H1 (cell line): ENCODE measurements at regions not wholly inside any gene's neighbourhood (a gene's known extent, or its start where the extent isn't known, plus 50 kb on each side); places are given as distances from the start of the nearest gene placed in this dataset.

Source experiments
- CTCF ChIA-PET: fragments of 300-600 bp; sonication (Branson Sonifier 250); formaldehyde crosslinking; loops from one replicate; lab custom pipeline; 2021; ENCODE audit not compliant: partially characterized antibody; lab: Charles Lee
- POLR2A ChIA-PET: fragments of 300-600 bp; sonication (Branson Sonifier 250); formaldehyde crosslinking; loops from one replicate; lab custom pipeline; 2021; ENCODE audit warnings: inconsistent platforms; ENCODE audit not compliant: partially characterized antibody; lab: Charles Lee
- DNase-seq, 2 experiments: peaks; one replicate each; pipeline versions ENCODE4 v3.0.0 to v3.0.0-alpha.2; 2010 to 2022; ENCODE audit warnings: low spot score in 2 of 2, low read depth in 1 of 2, mixed read lengths in 1 of 2
- FAIRE-seq: peaks from 2 replicates; lab custom pipeline; 2011; peaks lifted over from hg19 to GRCh38; lab: Jason Lieb, UNC
- H2AFZ ChIP-seq: 2 replicates; pipeline ENCODE4 v1.8.1; 2012; ENCODE audit warnings: low read length, inconsistent platforms
- H2AK5ac ChIP-seq: 2 replicates; pipeline ENCODE4 v1.6.1; 2013; ENCODE audit warnings: low read depth, low read length
- H2BK120ac ChIP-seq: replicated peaks from 2 replicates; pipeline ENCODE3; 2013; ENCODE audit warnings: low read depth, low read length, inconsistent platforms
- H2BK12ac ChIP-seq: 2 replicates; pipeline ENCODE4 v1.6.1; 2013; ENCODE audit warnings: low read depth, low read length
- H2BK15ac ChIP-seq: 2 replicates; pipeline ENCODE4 v1.6.1; 2013; ENCODE audit warnings: low read length
- H2BK20ac ChIP-seq: 2 replicates; pipeline ENCODE4 v1.6.1; 2013; ENCODE audit warnings: low read length
- H2BK5ac ChIP-seq: 2 replicates; pipeline ENCODE4 v1.6.1; 2013; ENCODE audit warnings: low read depth, low read length
- H3K14ac ChIP-seq: 2 replicates; pipeline ENCODE4 v1.6.1; 2013; ENCODE audit warnings: inconsistent platforms; ENCODE audit not compliant: insufficient read length
- H3K18ac ChIP-seq: 2 replicates; pipeline ENCODE4 v1.6.1; 2013; ENCODE audit warnings: low read length; ENCODE audit errors: extremely low read depth
- H3K23ac ChIP-seq: 2 replicates; pipeline ENCODE4 v1.6.1; 2013; ENCODE audit warnings: inconsistent platforms; ENCODE audit not compliant: insufficient read length
- H3K23me2 ChIP-seq: 2 replicates; pipeline ENCODE4 v1.6.1; 2013; ENCODE audit warnings: low read depth, low read length
- H3K27ac ChIP-seq: 2 replicates; pipeline ENCODE4 v1.6.1; 2011; ENCODE audit warnings: low read depth, low read length, inconsistent platforms
- H3K27me3 ChIP-seq, 4 experiments: replicated peaks in 1 of 4; 1 replicate in 1 of 4; 2 replicates in 3 of 4; pipeline versions ENCODE4 v1.6.1 to v1.8.1; 2011 to 2013; ENCODE audit warnings: low read length in 3 of 4, mild to moderate bottlenecking in 3 of 4, inconsistent platforms in 2 of 4, mixed read lengths in 2 of 4, moderate library complexity in 1 of 4; ENCODE audit not compliant: control insufficient read depth in 3 of 4, insufficient read depth in 3 of 4; ENCODE audit errors: extremely low read depth in 1 of 4
- H3K36me3 ChIP-seq, 4 experiments: 2 replicates each; pipeline versions ENCODE4 v1.6.1 to v1.8.1; 2011 to 2013; ENCODE audit warnings: mild to moderate bottlenecking in 4 of 4, low read length in 3 of 4, moderate library complexity in 2 of 4, control low read depth in 1 of 4, inconsistent platforms in 1 of 4; ENCODE audit not compliant: insufficient read depth in 4 of 4, control insufficient read depth in 2 of 4
- H3K4ac ChIP-seq: replicated peaks from 2 replicates; pipeline ENCODE3; 2013; ENCODE audit warnings: low read length, low read depth, mixed read lengths, inconsistent platforms; ENCODE audit not compliant: insufficient read length
- H3K4me1 ChIP-seq, 4 experiments: replicated peaks in 1 of 4; 1 replicate in 1 of 4; 2 replicates in 3 of 4; pipeline versions ENCODE4 v1.6.1 to v1.8.1; 2011 to 2013; ENCODE audit warnings: low read length in 3 of 4, inconsistent platforms in 2 of 4, mixed read lengths in 1 of 4; ENCODE audit not compliant: insufficient read depth in 4 of 4, control insufficient read depth in 3 of 4
- H3K4me2 ChIP-seq, 2 experiments: 2 replicates each; pipeline versions ENCODE4 v1.6.1 to v1.8.1; 2011 to 2013; ENCODE audit warnings: low read depth in 2 of 2, low read length in 2 of 2, control low read depth in 1 of 2, inconsistent platforms in 1 of 2, mild to moderate bottlenecking in 1 of 2; ENCODE audit not compliant: insufficient read depth in 1 of 2
- H3K4me3 ChIP-seq, 4 experiments: fragments of 200-600, 300-600 bp in 1 of 4; sonication (generic), shearing (Covaris generic), sonication (Bioruptor Twin) in 1 of 4; 2 replicates each; pipeline versions ENCODE4 v1.5.1 to v1.8.1; 2011 to 2016; ENCODE audit warnings: low read length in 4 of 4, low read depth in 3 of 4, control low read depth in 2 of 4, inconsistent platforms in 2 of 4, mild to moderate bottlenecking in 2 of 4, mixed read lengths in 1 of 4, moderate library complexity in 1 of 4; ENCODE audit not compliant: insufficient read depth in 2 of 4; ENCODE audit errors: extremely low read depth in 1 of 4
- H3K56ac ChIP-seq: replicated peaks from 2 replicates; pipeline ENCODE3; 2013; ENCODE audit warnings: low read depth, mild to moderate bottlenecking, mixed read lengths, low read length, inconsistent platforms; ENCODE audit not compliant: insufficient read length
- H3K79me1 ChIP-seq: 2 replicates; pipeline ENCODE4 v1.6.1; 2013; ENCODE audit warnings: low read depth, low read length, control low read depth
- H3K79me2 ChIP-seq, 2 experiments: 2 replicates each; pipeline versions ENCODE4 v1.6.1 to v1.8.1; 2012 to 2013; ENCODE audit warnings: low read length in 2 of 2, mild to moderate bottlenecking in 2 of 2, inconsistent platforms in 1 of 2; ENCODE audit not compliant: insufficient read depth in 2 of 2, control insufficient read depth in 1 of 2
- H3K9ac ChIP-seq, 4 experiments: replicated peaks in 1 of 4; 1 replicate in 1 of 4; 2 replicates in 3 of 4; pipeline versions ENCODE4 v1.6.1 to v1.8.1; 2011 to 2013; ENCODE audit warnings: low read depth in 3 of 4, low read length in 3 of 4, control low read depth in 2 of 4, mild to moderate bottlenecking in 2 of 4, moderate library complexity in 2 of 4, inconsistent platforms in 1 of 4; ENCODE audit errors: extremely low read depth in 1 of 4
- H3K9me3 ChIP-seq, 2 experiments: 2 replicates each; pipeline versions ENCODE4 v1.6.1 to v1.8.1; 2012 to 2013; ENCODE audit warnings: mild to moderate bottlenecking in 2 of 2, moderate library complexity in 2 of 2, control low read depth in 1 of 2, inconsistent platforms in 1 of 2, low read depth in 1 of 2, low read length in 1 of 2, mixed read lengths in 1 of 2; ENCODE audit not compliant: insufficient read depth in 2 of 2
- H4K20me1 ChIP-seq, 2 experiments: replicated peaks in 1 of 2; 2 replicates each; pipeline versions ENCODE3 to v1.8.1; 2011 to 2013; ENCODE audit warnings: inconsistent platforms in 2 of 2, low read length in 2 of 2, mild to moderate bottlenecking in 1 of 2; ENCODE audit not compliant: insufficient read depth in 2 of 2, control insufficient read depth in 1 of 2
- H4K5ac ChIP-seq: 2 replicates; pipeline ENCODE4 v1.6.1; 2013; ENCODE audit warnings: low read length, low read depth, mixed read lengths, inconsistent platforms; ENCODE audit not compliant: insufficient read length
- H4K8ac ChIP-seq: 2 replicates; pipeline ENCODE4 v1.8.0; 2013; ENCODE audit warnings: mild to moderate bottlenecking, moderate library complexity, low read length, inconsistent platforms; ENCODE audit not compliant: insufficient read depth; ENCODE audit errors: extremely low read depth
- H4K91ac ChIP-seq: replicated peaks from 2 replicates; pipeline ENCODE3; 2013; ENCODE audit warnings: low read length, mixed read lengths, inconsistent platforms; ENCODE audit not compliant: insufficient read length
- EGR1 ChIP-seq: IDR thresholded peaks from 2 replicates; pipeline ENCODE4 v1.6.1; 2011; ENCODE audit warnings: low read depth, low read length, borderline replicate concordance
- NANOG ChIP-seq: IDR thresholded peaks from 2 replicates; pipeline ENCODE4 v1.6.1; 2011; ENCODE audit warnings: low read length, low read depth, mild to moderate bottlenecking, inconsistent platforms; ENCODE audit not compliant: insufficient read depth, poor library complexity, severe bottlenecking
- POLR2A ChIP-seq, 2 experiments: IDR thresholded peaks; 1 replicate in 1 of 2; 2 replicates in 1 of 2; pipeline ENCODE4 v1.6.1; 2011; ENCODE audit warnings: low read depth in 2 of 2, low read length in 2 of 2, mild to moderate bottlenecking in 2 of 2; ENCODE audit errors: control extremely low read depth in 1 of 2
- RXRA ChIP-seq: IDR thresholded peaks from 2 replicates; pipeline ENCODE4 v1.6.1; 2011; ENCODE audit warnings: low read depth, mild to moderate bottlenecking, low read length, moderate library complexity; ENCODE audit not compliant: insufficient read depth
- SP1 ChIP-seq: IDR thresholded peaks from 2 replicates; pipeline ENCODE4 v1.6.1; 2011; ENCODE audit warnings: low read depth, low read length
- TBP ChIP-seq: IDR thresholded peaks from 2 replicates; pipeline ENCODE4 v1.6.1; 2011; ENCODE audit warnings: low read depth, low read length, improper control_type of control experiment
- USF2 ChIP-seq: IDR thresholded peaks from 2 replicates; pipeline ENCODE4 v1.6.1; 2011; ENCODE audit warnings: low read length, improper control_type of control experiment
- WGBS, 2 experiments: shearing (Covaris generic) in 1 of 2; methylation state at CpG; one replicate each; pipeline versions ENCODE4 v1.1.6 to v1.1.7; 2013 to 2015; ENCODE audit warnings: low lambda C conversion rate in 2 of 2, mixed read lengths in 2 of 2, inconsistent platforms in 1 of 2, low coverage in 1 of 2, missing lambda C conversion rate in 1 of 2; ENCODE audit not compliant: insufficient replicate concordance in 2 of 2, insufficient coverage in 1 of 2, insufficient read length in 1 of 2; ENCODE audit errors: extremely low coverage in 1 of 2, missing lambda C conversion rate in 1 of 2; 5-methylcytosine and 5-hydroxymethylcytosine counted together
- TF ChIP-seq, protein P1 (sequence below): IDR thresholded peaks from 2 replicates; pipeline ENCODE4 v1.6.1; 2012; ENCODE audit warnings: low read length, inconsistent platforms

- H3K56ac ChIP-seq: no peak overlapping the region
- no peak overlapping the region for H3K18ac ChIP-seq
- no peaks in the 10 kb centered on the region for H3K23me2 ChIP-seq
- ChIA-PET POLR2A (no interaction called here), CTCF (interaction anchor here (0.6 to 2.4 kb wide), 3 partner anchors 21 to 937 kb away, joined by 3 to 8 read pairs (median 3); no protein-coding TSS in a partner anchor)
- no peak overlapping the region for H3K27ac ChIP-seq
- WGBS, 2 experiments: 88% methylated on average over 1 of the region's 1 CpG; no CpG with 5 or more reads in 1 of the 2 experiments
- no peak overlapping the region for H3K23ac ChIP-seq
- no peak overlapping the region for H3K4me2 ChIP-seq
- H3K36me3 ChIP-seq: peaks cover 0 to 8% (median 0%) of the 10 kb centered on the region in 4 experiments; a peak in 1 of 8 replicates
- TF ChIP-seq, protein P1, sequence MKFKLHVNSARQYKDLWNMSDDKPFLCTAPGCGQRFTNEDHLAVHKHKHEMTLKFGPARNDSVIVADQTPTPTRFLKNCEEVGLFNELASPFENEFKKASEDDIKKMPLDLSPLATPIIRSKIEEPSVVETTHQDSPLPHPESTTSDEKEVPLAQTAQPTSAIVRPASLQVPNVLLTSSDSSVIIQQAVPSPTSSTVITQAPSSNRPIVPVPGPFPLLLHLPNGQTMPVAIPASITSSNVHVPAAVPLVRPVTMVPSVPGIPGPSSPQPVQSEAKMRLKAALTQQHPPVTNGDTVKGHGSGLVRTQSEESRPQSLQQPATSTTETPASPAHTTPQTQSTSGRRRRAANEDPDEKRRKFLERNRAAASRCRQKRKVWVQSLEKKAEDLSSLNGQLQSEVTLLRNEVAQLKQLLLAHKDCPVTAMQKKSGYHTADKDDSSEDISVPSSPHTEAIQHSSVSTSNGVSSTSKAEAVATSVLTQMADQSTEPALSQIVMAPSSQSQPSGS: no peak
- TF ChIP-seq EGR1 (no peak), NANOG (no peak), USF2 (no peak), TBP (no peak), POLR2A (IDR thresholded peaks at IDR 0.05; ENCODE audit: control extremely low read depth in 1 of 2, low read depth in 2 of 2, low read length in 2 of 2) (no peak), RXRA (no peak), SP1 (no peak)
- H2BK15ac ChIP-seq: no peak overlapping the region
- H4K8ac ChIP-seq: no peak overlapping the region
- no peak overlapping the region for H4K5ac ChIP-seq
- no peak overlapping the region for H2AK5ac ChIP-seq
- no peaks in the 10 kb centered on the region for H3K79me1 ChIP-seq
- no peak overlapping the region for H3K4me3 ChIP-seq
- H3K27me3 ChIP-seq: no peaks in the 10 kb centered on the region
- H4K91ac ChIP-seq: no peak overlapping the region
- no peak overlapping the region for H3K9ac ChIP-seq
- no peak overlapping the region for H3K14ac ChIP-seq
- H2BK20ac ChIP-seq: no peak overlapping the region
- FAIRE-seq (no peak), DNase-seq (no peak)
- no peaks in the 10 kb centered on the region for H4K20me1 ChIP-seq
- peaks cover 0 to 2% (median 0%) of the 10 kb centered on the region in 4 experiments; a peak in 2 of 7 replicates for H3K4me1 ChIP-seq
- no peak overlapping the region for H3K4ac ChIP-seq
- no peak overlapping the region; the same call in 1 of the 2 replicates for H2BK5ac ChIP-seq
- peak overlapping the region; percentile 29 for H2BK12ac ChIP-seq
- H2AFZ ChIP-seq: no peak overlapping the region
- no peak overlapping the region for H2BK120ac ChIP-seq
- no peaks in the 10 kb centered on the region for H3K79me2 ChIP-seq
- peaks cover 16 to 17% of the 10 kb centered on the region in 2 experiments for H3K9me3 ChIP-seq
These were observed 546.9 kb upstream of the CFAP20DC start for GRCh38 chr3:59596741-59597140.
